ENCODE measurements at regions not wholly inside any gene's neighbourhood (a gene's known extent, or its start where the extent isn't known, plus 50 kb on each side); places are given as distances from the start of the nearest gene placed in this dataset.

DNA sequence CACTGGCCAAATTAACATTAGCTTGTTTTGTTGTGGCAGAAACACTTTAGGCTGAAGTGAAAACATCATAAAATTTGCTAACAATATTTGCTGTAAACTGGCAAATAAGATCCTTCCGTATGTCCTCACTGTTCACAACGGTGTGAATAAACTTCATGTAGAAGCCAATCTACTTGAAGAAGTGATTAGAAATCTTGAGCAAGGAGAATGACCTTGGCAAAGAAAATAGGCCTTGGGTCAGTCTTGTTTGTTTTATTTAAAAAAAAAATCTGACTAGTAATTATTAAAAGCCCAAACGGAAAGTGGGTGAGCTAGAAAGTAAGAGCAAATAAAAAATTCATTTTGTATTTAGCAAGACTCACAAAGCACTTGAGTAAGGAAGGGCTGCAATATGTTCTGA lies 197.0 kb downstream of the CPS1 start:
- no peak for FAIRE-seq
- Histone ChIP-seq H3K27ac (ENCODE audit: low read depth, low read length) (no peak overlapping the region), H4K5ac (ENCODE audit: insufficient read length, low read depth, low read length) (no peak overlapping the region), H3K23ac (ENCODE audit: insufficient read length) (no peak overlapping the region), H2BK120ac (replicated peaks; ENCODE audit: low read depth, low read length) (no peak overlapping the region), H3K4ac (replicated peaks; ENCODE audit: insufficient read length, low read depth, low read length) (no peak overlapping the region), H2BK20ac (ENCODE audit: low read length) (no peak overlapping the region), H3K79me1 (ENCODE audit: low read depth, low read length) (no peaks in the 10 kb centered on the region), H2AFZ (ENCODE audit: low read length) (no peak overlapping the region), H4K91ac (replicated peaks; ENCODE audit: insufficient read length, low read length) (no peak overlapping the region), H2BK12ac (ENCODE audit: low read depth, low read length) (no peak overlapping the region), H2BK5ac (ENCODE audit: low read depth, low read length) (no peak overlapping the region), H3K9me3 (ENCODE audit: insufficient read depth in 2 of 2, low read depth in 1 of 2, low read length in 1 of 2) (no peaks in the 10 kb centered on the region), H3K4me1 (replicated peaks in 1 of 4; ENCODE audit: control insufficient read depth in 3 of 4, insufficient read depth in 4 of 4, low read length in 3 of 4) (0 out of 7 replicates have a peak, but pooled peaks cover 0 to 3% (median 0%) of the 10 kb centered on the region in 4 experiments), H3K18ac (ENCODE audit: extremely low read depth, low read length) (no peak overlapping the region), H3K4me2 (ENCODE audit: insufficient read depth in 1 of 2, low read depth in 2 of 2, low read length in 2 of 2) (no peak overlapping the region), H2BK15ac (ENCODE audit: low read length) (no peak overlapping the region), H3K9ac (replicated peaks in 1 of 4; ENCODE audit: extremely low read depth in 1 of 4, low read depth in 3 of 4, low read length in 3 of 4) (no peak overlapping the region), H2AK5ac (ENCODE audit: low read depth, low read length) (no peak overlapping the region), H3K14ac (ENCODE audit: insufficient read length) (no peak overlapping the region), H3K36me3 (ENCODE audit: control insufficient read depth in 2 of 4, insufficient read depth in 4 of 4, low read length in 3 of 4) (no peaks in the 10 kb centered on the region), H3K79me2 (ENCODE audit: control insufficient read depth in 1 of 2, insufficient read depth in 2 of 2, low read length in 2 of 2) (no peaks in the 10 kb centered on the region), H3K23me2 (ENCODE audit: low read depth, low read length) (no peaks in the 10 kb centered on the region), H3K4me3 (ENCODE audit: extremely low read depth in 1 of 4, insufficient read depth in 2 of 4, low read depth in 3 of 4, low read length in 4 of 4) (no peak overlapping the region), H3K56ac (replicated peaks; ENCODE audit: insufficient read length, low read depth, low read length) (no peak overlapping the region), H4K8ac (ENCODE audit: extremely low read depth, insufficient read depth, low read length) (no peak overlapping the region), H3K27me3 (replicated peaks in 1 of 4; ENCODE audit: control insufficient read depth in 3 of 4, extremely low read depth in 1 of 4, insufficient read depth in 3 of 4, low read length in 3 of 4) (no peaks in the 10 kb centered on the region), H4K20me1 (replicated peaks in 1 of 2; ENCODE audit: control insufficient read depth in 1 of 2, insufficient read depth in 2 of 2, low read length in 2 of 2) (no peaks in the 10 kb centered on the region)
- TF ChIP-seq CHD1 (IDR thresholded peaks at IDR 0.05; ENCODE audit: low read depth, low read length) (no peak), SIRT6 (IDR thresholded peaks at IDR 0.05; ENCODE audit: low read length) (no peak), HDAC6 (IDR thresholded peaks at IDR 0.05; ENCODE audit: low read depth, low read length) (no peak), RAD21 (IDR thresholded peaks at IDR 0.05 in 1 of 2, conservative IDR thresholded peaks at IDR 0.05 in 1 of 2; ENCODE audit: low read depth in 2 of 2, low read length in 2 of 2) (no peak), ASH2L (IDR thresholded peaks at IDR 0.05; ENCODE audit: low read length) (no peak), RXRA (IDR thresholded peaks at IDR 0.05; ENCODE audit: insufficient read depth, low read depth, low read length) (no peak), BRCA1 (IDR thresholded peaks at IDR 0.05; ENCODE audit: low read depth, low read length) (no peak), NRF1 (IDR thresholded peaks at IDR 0.05; ENCODE audit: low read depth, low read length) (no peak), GABPA (IDR thresholded peaks at IDR 0.05; ENCODE audit: borderline replicate concordance, insufficient read depth, low read length) (no peak), CREB1 (IDR thresholded peaks at IDR 0.05) (no peak), RNF2 (IDR thresholded peaks at IDR 0.05; ENCODE audit: borderline replicate concordance, low read depth, low read length, missing control alignments, poor library complexity, severe bottlenecking) (no peak)
- TF ChIP-seq, protein P1, sequence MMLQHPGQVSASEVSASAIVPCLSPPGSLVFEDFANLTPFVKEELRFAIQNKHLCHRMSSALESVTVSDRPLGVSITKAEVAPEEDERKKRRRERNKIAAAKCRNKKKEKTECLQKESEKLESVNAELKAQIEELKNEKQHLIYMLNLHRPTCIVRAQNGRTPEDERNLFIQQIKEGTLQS (IDR thresholded peaks at IDR 0.05; ENCODE audit: insufficient read depth, low read depth, low read length): no peak
- POLR2A ChIA-PET (ENCODE audit: partially characterized antibody): no interaction called here
- WGBS, 2 experiments (ENCODE audit: extremely low coverage in 1 of 2, insufficient coverage in 1 of 2, insufficient read length in 1 of 2, insufficient replicate concordance in 2 of 2, low coverage in 1 of 2, low lambda C conversion rate in 2 of 2, missing lambda C conversion rate in 1 of 2): 96% methylated on average over 3 of the region's 3 CpGs; no CpG with 5 or more reads in 1 of the 2 experiments
- CTCF ChIA-PET (ENCODE audit: partially characterized antibody): interaction anchor here (0.8 kb wide), 1 partner anchor 89 kb away, joined by 3 read pairs; no protein-coding TSS in a partner anchor
- no peak for DNase-seq (ENCODE audit: low read depth in 1 of 2, low spot score in 2 of 2)
